Liver (tissue), 8 donors: ENCODE measurements at regions not wholly inside any gene's neighbourhood (a gene's known extent, or its start where the extent isn't known, plus 50 kb on each side); places are given as distances from the start of the nearest gene placed in this dataset.
A peak's percentile ranks its signal among the peaks of the same experiment; 100 is the strongest.

Source experiments
- DNase-seq: peaks from one replicate; pipeline ENCODE4 v3.0.0-alpha.2; 2017; ENCODE audit warnings: low spot score
- H3K27ac ChIP-seq, 2 donors: one replicate each; pipeline ENCODE4 v1.7.0; 2013; ENCODE audit warnings: inconsistent platforms in 2 of 2, low read length in 2 of 2, control low read depth in 1 of 2, low read depth in 1 of 2, mild to moderate bottlenecking in 1 of 2
- H3K27me3 ChIP-seq, 4 donors: one replicate each; pipeline versions ENCODE4 v1.6.1 to v1.7.0; 2013; ENCODE audit warnings: low read length in 3 of 4, inconsistent platforms in 1 of 4, mild to moderate bottlenecking in 1 of 4, moderate library complexity in 1 of 4; ENCODE audit not compliant: control insufficient read depth in 4 of 4, insufficient read depth in 4 of 4
- H3K36me3 ChIP-seq, 4 donors: one replicate each; pipeline versions ENCODE4 v1.6.1 to v1.7.0; 2013; ENCODE audit warnings: low read length in 3 of 4, mild to moderate bottlenecking in 3 of 4, low read depth in 1 of 4, moderate library complexity in 1 of 4; ENCODE audit not compliant: control insufficient read depth in 4 of 4, insufficient read depth in 3 of 4
- H3K4me1 ChIP-seq, 4 donors: one replicate each; pipeline versions ENCODE4 v1.6.1 to v1.7.0; 2013; ENCODE audit warnings: low read length in 3 of 4, mild to moderate bottlenecking in 3 of 4, moderate library complexity in 1 of 4; ENCODE audit not compliant: control insufficient read depth in 4 of 4, insufficient read depth in 4 of 4
- H3K4me3 ChIP-seq, 3 donors: one replicate each; pipeline versions ENCODE4 v1.6.1 to v1.7.0; 2013; ENCODE audit warnings: low read length in 3 of 3, control low read depth in 1 of 3, low read depth in 1 of 3, mild to moderate bottlenecking in 1 of 3
- H3K9ac ChIP-seq, 2 donors: one replicate each; pipeline ENCODE4 v1.7.0; 2013; ENCODE audit warnings: low read length in 2 of 2, mild to moderate bottlenecking in 2 of 2, moderate library complexity in 2 of 2, control low read depth in 1 of 2, low read depth in 1 of 2
- H3K9me3 ChIP-seq, 4 donors: one replicate each; pipeline versions ENCODE4 v1.6.1 to v1.7.0; 2013; ENCODE audit warnings: low read length in 3 of 4; ENCODE audit not compliant: control insufficient read depth in 4 of 4
- EGR1 ChIP-seq, 2 donors: IDR thresholded peaks; 2 replicates each; pipeline ENCODE4 v1.6.1; 2016 to 2018; ENCODE audit warnings: antibody characterized with exemption in 2 of 2, low read depth in 2 of 2
- FOXA1 ChIP-seq: IDR thresholded peaks from 2 replicates; pipeline ENCODE4 v1.6.1; 2016; ENCODE audit warnings: antibody characterized with exemption
- FOXA2 ChIP-seq: IDR thresholded peaks from 2 replicates; pipeline ENCODE4 v1.6.1; 2016; ENCODE audit warnings: antibody characterized with exemption
- GABPA ChIP-seq, 2 donors: IDR thresholded peaks in 1 of 2; conservative IDR thresholded peaks in 1 of 2; 2 replicates each; pipeline ENCODE4 v1.6.1; 2016; ENCODE audit warnings: antibody characterized with exemption in 2 of 2, mild to moderate bottlenecking in 1 of 2, moderate library complexity in 1 of 2
- HNF4A ChIP-seq, 2 donors: conservative IDR thresholded peaks; 2 replicates each; pipeline ENCODE4 v1.6.1; 2016; ENCODE audit warnings: antibody characterized with exemption in 2 of 2, mild to moderate bottlenecking in 2 of 2
- HNF4G ChIP-seq: IDR thresholded peaks from 2 replicates; pipeline ENCODE4 v1.6.1; 2016; ENCODE audit warnings: antibody characterized with exemption
- JUND ChIP-seq, 2 donors: IDR thresholded peaks; 2 replicates each; pipeline ENCODE4 v1.6.1; 2016; ENCODE audit warnings: antibody characterized with exemption in 2 of 2
- NR2F2 ChIP-seq: IDR thresholded peaks from 2 replicates; pipeline ENCODE4 v1.6.1; 2016; ENCODE audit warnings: antibody characterized with exemption
- RAD21 ChIP-seq, 2 donors: IDR thresholded peaks; 2 replicates each; pipeline ENCODE4 v1.6.1; 2016; ENCODE audit warnings: antibody characterized with exemption in 2 of 2, mild to moderate bottlenecking in 2 of 2
- RXRA ChIP-seq, 2 donors: IDR thresholded peaks; 2 replicates each; pipeline ENCODE4 v1.6.1; 2017 to 2018; ENCODE audit warnings: antibody characterized with exemption in 2 of 2, mild to moderate bottlenecking in 1 of 2
- SP1 ChIP-seq: IDR thresholded peaks from 2 replicates; pipeline ENCODE4 v1.6.1; 2018; ENCODE audit warnings: antibody characterized with exemption, mild to moderate bottlenecking
- TAF1 ChIP-seq: conservative IDR thresholded peaks from 2 replicates; pipeline ENCODE4 v1.6.1; 2016; ENCODE audit warnings: antibody characterized with exemption, mild to moderate bottlenecking
- WGBS: extraction: QIAGEN DNeasy Blood & Tissue Kit; methylation state at CpG from one replicate; pipeline ENCODE4 v1.1.7; 2013; 5-methylcytosine and 5-hydroxymethylcytosine counted together
- TF ChIP-seq, protein P1 (sequence below): IDR thresholded peaks from 2 replicates; pipeline ENCODE4 v1.6.1; 2016; ENCODE audit warnings: antibody characterized with exemption, mild to moderate bottlenecking
- TF ChIP-seq, protein P2 (sequence below): IDR thresholded peaks from 2 replicates; pipeline ENCODE4 v1.6.1; 2016; ENCODE audit warnings: antibody characterized with exemption
- TF ChIP-seq, protein P3 (sequence below): IDR thresholded peaks from 2 replicates; pipeline ENCODE4 v1.6.1; 2016; ENCODE audit warnings: antibody characterized with exemption
- TF ChIP-seq, protein P4 (sequence below): IDR thresholded peaks from 2 replicates; pipeline ENCODE4 v1.6.1; 2016; ENCODE audit warnings: antibody characterized with exemption
- TF ChIP-seq, protein P5 (sequence below): fragments of 150-350 bp; IDR thresholded peaks from 2 replicates; pipeline ENCODE4 v1.5.1; 2017; ENCODE audit warnings: improper control_type of control experiment, low read depth, low read length; ENCODE audit not compliant: missing input control
- donor health status: healthy.
- donor health status: healthy.
- donor health status: healthy.
- donor health status: healthy.
- donor health status: healthy.

DNA sequence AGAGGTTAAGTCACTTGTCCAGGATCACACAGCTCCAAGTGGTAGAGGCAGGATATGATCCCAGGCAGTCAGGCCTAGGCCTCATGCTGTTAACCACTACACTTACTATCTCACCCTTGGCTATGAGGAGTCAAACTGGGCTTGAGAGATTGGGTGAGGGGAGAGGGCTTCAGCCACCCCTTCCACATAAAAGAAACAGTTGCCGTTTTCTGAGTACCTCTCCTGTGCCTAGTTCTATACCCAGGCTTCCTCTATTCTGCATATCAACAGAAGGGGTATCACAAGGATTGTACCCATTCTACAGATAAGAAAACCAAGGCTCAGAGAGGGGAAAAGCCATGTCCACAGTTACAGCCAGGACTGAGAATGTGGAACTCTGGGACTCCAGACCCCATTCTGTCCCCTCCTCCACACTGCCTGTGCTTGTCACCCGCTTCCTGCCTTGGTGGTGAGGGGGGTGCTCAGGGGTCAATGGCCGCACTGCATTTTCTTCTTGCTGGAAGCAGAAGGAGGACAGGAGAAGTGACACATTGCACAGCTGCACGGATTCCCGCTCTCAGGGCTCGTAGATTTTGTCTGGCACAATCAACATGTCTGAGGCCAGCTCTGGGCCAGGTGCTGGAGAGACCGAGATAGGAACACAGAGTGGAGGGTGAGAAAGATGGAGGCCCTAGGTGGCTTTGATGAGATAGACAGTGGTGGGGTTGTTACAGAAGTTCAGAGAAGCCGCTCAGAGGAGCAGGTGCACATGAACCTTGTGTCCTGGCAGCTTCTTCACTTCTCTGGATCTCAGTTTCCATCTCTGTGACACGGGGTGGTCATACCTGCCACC is 108.4 kb upstream of the PTPN1 start:
- Histone ChIP-seq H3K27ac (peak overlapping the region; percentile 91 to 94), H3K4me1 (peaks cover 24 to 92% (median 65%) of the 10 kb centered on the region in 4 donors), H3K9me3 (no peaks in the 10 kb centered on the region), H3K36me3 (no peaks in the 10 kb centered on the region), H3K27me3 (no peaks in the 10 kb centered on the region), H3K9ac (peak overlapping the region in 1 of 2 donors; percentile 76), H3K4me3 (no peak overlapping the region)
- no peak for TF ChIP-seq HNF4A (conservative IDR thresholded peaks at IDR 0.05)
- TF ChIP-seq, protein P1, sequence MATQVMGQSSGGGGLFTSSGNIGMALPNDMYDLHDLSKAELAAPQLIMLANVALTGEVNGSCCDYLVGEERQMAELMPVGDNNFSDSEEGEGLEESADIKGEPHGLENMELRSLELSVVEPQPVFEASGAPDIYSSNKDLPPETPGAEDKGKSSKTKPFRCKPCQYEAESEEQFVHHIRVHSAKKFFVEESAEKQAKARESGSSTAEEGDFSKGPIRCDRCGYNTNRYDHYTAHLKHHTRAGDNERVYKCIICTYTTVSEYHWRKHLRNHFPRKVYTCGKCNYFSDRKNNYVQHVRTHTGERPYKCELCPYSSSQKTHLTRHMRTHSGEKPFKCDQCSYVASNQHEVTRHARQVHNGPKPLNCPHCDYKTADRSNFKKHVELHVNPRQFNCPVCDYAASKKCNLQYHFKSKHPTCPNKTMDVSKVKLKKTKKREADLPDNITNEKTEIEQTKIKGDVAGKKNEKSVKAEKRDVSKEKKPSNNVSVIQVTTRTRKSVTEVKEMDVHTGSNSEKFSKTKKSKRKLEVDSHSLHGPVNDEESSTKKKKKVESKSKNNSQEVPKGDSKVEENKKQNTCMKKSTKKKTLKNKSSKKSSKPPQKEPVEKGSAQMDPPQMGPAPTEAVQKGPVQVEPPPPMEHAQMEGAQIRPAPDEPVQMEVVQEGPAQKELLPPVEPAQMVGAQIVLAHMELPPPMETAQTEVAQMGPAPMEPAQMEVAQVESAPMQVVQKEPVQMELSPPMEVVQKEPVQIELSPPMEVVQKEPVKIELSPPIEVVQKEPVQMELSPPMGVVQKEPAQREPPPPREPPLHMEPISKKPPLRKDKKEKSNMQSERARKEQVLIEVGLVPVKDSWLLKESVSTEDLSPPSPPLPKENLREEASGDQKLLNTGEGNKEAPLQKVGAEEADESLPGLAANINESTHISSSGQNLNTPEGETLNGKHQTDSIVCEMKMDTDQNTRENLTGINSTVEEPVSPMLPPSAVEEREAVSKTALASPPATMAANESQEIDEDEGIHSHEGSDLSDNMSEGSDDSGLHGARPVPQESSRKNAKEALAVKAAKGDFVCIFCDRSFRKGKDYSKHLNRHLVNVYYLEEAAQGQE = no peak
- TF ChIP-seq, protein P2, sequence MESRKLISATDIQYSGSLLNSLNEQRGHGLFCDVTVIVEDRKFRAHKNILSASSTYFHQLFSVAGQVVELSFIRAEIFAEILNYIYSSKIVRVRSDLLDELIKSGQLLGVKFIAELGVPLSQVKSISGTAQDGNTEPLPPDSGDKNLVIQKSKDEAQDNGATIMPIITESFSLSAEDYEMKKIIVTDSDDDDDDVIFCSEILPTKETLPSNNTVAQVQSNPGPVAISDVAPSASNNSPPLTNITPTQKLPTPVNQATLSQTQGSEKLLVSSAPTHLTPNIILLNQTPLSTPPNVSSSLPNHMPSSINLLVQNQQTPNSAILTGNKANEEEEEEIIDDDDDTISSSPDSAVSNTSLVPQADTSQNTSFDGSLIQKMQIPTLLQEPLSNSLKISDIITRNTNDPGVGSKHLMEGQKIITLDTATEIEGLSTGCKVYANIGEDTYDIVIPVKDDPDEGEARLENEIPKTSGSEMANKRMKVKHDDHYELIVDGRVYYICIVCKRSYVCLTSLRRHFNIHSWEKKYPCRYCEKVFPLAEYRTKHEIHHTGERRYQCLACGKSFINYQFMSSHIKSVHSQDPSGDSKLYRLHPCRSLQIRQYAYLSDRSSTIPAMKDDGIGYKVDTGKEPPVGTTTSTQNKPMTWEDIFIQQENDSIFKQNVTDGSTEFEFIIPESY = no peak
- TF ChIP-seq, protein P3, sequence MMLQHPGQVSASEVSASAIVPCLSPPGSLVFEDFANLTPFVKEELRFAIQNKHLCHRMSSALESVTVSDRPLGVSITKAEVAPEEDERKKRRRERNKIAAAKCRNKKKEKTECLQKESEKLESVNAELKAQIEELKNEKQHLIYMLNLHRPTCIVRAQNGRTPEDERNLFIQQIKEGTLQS = no peak
- TF ChIP-seq, protein P4, sequence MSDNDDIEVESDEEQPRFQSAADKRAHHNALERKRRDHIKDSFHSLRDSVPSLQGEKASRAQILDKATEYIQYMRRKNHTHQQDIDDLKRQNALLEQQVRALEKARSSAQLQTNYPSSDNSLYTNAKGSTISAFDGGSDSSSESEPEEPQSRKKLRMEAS = no peak
- TF ChIP-seq GABPA (IDR thresholded peaks at IDR 0.05 in 1 of 2, conservative IDR thresholded peaks at IDR 0.05 in 1 of 2) = no peak
- TF ChIP-seq NR2F2 = no peak
- no peak for TF ChIP-seq SP1
- no peak for TF ChIP-seq RXRA (IDR thresholded peaks at IDR 0.05)
- no peak for TF ChIP-seq FOXA1
- TF ChIP-seq EGR1 (IDR thresholded peaks at IDR 0.05; ENCODE audit: low read depth in 2 of 2) = no peak
- no peak for TF ChIP-seq JUND (IDR thresholded peaks at IDR 0.05)
- TF ChIP-seq TAF1 = no peak
- TF ChIP-seq RAD21 (IDR thresholded peaks at IDR 0.05) = no peak
- TF ChIP-seq, protein P5, sequence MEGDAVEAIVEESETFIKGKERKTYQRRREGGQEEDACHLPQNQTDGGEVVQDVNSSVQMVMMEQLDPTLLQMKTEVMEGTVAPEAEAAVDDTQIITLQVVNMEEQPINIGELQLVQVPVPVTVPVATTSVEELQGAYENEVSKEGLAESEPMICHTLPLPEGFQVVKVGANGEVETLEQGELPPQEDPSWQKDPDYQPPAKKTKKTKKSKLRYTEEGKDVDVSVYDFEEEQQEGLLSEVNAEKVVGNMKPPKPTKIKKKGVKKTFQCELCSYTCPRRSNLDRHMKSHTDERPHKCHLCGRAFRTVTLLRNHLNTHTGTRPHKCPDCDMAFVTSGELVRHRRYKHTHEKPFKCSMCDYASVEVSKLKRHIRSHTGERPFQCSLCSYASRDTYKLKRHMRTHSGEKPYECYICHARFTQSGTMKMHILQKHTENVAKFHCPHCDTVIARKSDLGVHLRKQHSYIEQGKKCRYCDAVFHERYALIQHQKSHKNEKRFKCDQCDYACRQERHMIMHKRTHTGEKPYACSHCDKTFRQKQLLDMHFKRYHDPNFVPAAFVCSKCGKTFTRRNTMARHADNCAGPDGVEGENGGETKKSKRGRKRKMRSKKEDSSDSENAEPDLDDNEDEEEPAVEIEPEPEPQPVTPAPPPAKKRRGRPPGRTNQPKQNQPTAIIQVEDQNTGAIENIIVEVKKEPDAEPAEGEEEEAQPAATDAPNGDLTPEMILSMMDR = no peak
- no peak for TF ChIP-seq HNF4G
- no peak for TF ChIP-seq FOXA2
- no peak for DNase-seq
- WGBS = 83% methylated on average over 9 of the region's 9 CpGs
